MM.1S (cell line): ENCODE measurements at regions not wholly inside any gene's neighbourhood (a gene's known extent, or its start where the extent isn't known, plus 50 kb on each side); places are given as distances from the start of the nearest gene placed in this dataset.

ENCODE experiments used
- CTCF ChIP-seq: fragments of 300-600 bp; sonication (generic); IDR thresholded peaks from 2 replicates; pipeline ENCODE4 v1.5.1; 2016; ENCODE audit warnings: antibody characterized with exemption, low read length, mixed read lengths
- EZH2 ChIP-seq: fragments of 300-600 bp; sonication (generic); optimal IDR thresholded peaks from 2 replicates; pipeline ENCODE3; 2017; ENCODE audit warnings: low read depth, mild to moderate bottlenecking, antibody characterized with exemption, low read length, mixed read lengths

GRCh38 chr11:11043721-11044120, 185.9 kb upstream of the ZBED5 start:
- TF ChIP-seq CTCF = no peak
- no peak for TF ChIP-seq EZH2
